CD4-positive, alpha-beta memory T cell (primary cell): ENCODE measurements at regions not wholly inside any gene's neighbourhood (a gene's known extent, or its start where the extent isn't known, plus 50 kb on each side); places are given as distances from the start of the nearest gene placed in this dataset.
A peak's percentile ranks its signal among the peaks of the same experiment; 100 is the strongest.

Experiments used
- CTCF ChIA-PET: fragments of 350-600 bp; sonication (Branson Sonifier 250); formaldehyde crosslinking; loops from one replicate; lab custom pipeline; 2021; ENCODE audit warnings: inconsistent platforms; ENCODE audit not compliant: partially characterized antibody; lab: Charles Lee
- POLR2A ChIA-PET: fragments of 350-600 bp; sonication (Branson Sonifier 250); formaldehyde crosslinking; loops from one replicate; lab custom pipeline; 2021; ENCODE audit not compliant: partially characterized antibody; lab: Charles Lee
- DNase-seq, 5 donors: peaks; one replicate each; pipeline versions ENCODE4 v3.0.0 to v3.0.0-alpha.2; 2020 to 2022; ENCODE audit warnings: mixed read lengths in 1 of 5
- H3K27ac ChIP-seq: one replicate; pipeline ENCODE4 v1.7.0; 2013; ENCODE audit warnings: low read depth, low read length
- H3K27me3 ChIP-seq: 2 replicates; pipeline ENCODE4 v1.7.0; 2013; ENCODE audit warnings: mild to moderate bottlenecking, low read length, moderate library complexity; ENCODE audit not compliant: insufficient read depth
- H3K36me3 ChIP-seq: 2 replicates; pipeline ENCODE4 v1.7.0; 2013; ENCODE audit warnings: mild to moderate bottlenecking, low read length, moderate library complexity; ENCODE audit not compliant: insufficient read depth
- H3K4me1 ChIP-seq: 2 replicates; pipeline ENCODE4 v1.7.0; 2013; ENCODE audit warnings: mild to moderate bottlenecking, low read length, moderate library complexity; ENCODE audit not compliant: insufficient read depth
- H3K4me3 ChIP-seq, 2 donors: one replicate each; pipeline ENCODE4 v1.7.0; 2013; ENCODE audit warnings: low read length in 2 of 2, mild to moderate bottlenecking in 1 of 2
- H3K9me3 ChIP-seq, 2 donors: one replicate each; pipeline ENCODE4 v1.7.0; 2013; ENCODE audit warnings: low read length in 2 of 2, control low read depth in 1 of 2; ENCODE audit not compliant: control insufficient read depth in 1 of 2
- H3K27ac Mint-ChIP-seq, 7 donors: one replicate each; pipeline ENCODE4 v1.8.0; 2020 to 2021; ENCODE audit warnings: mixed read lengths in 7 of 7, mild to moderate bottlenecking in 6 of 7, inconsistent platforms in 3 of 7, moderate library complexity in 3 of 7
- H3K27me3 Mint-ChIP-seq, 2 donors: one replicate each; pipeline ENCODE4 v1.8.0; 2020 to 2021; ENCODE audit warnings: mixed read lengths in 2 of 2
- H3K36me3 Mint-ChIP-seq, 2 donors: one replicate each; pipeline ENCODE4 v1.8.0; 2020 to 2021; ENCODE audit warnings: mixed read lengths in 2 of 2, inconsistent platforms in 1 of 2, mild to moderate bottlenecking in 1 of 2
- H3K4me1 Mint-ChIP-seq, 4 donors: one replicate each; pipeline ENCODE4 v1.8.0; 2020 to 2021; ENCODE audit warnings: mixed read lengths in 4 of 4, mild to moderate bottlenecking in 1 of 4
- H3K4me3 Mint-ChIP-seq, 8 donors: one replicate each; pipeline ENCODE4 v1.8.0; 2020 to 2021; ENCODE audit warnings: mixed read lengths in 8 of 8, mild to moderate bottlenecking in 7 of 8, moderate library complexity in 6 of 8, inconsistent platforms in 3 of 8
- H3K9me3 Mint-ChIP-seq, 8 donors: one replicate each; pipeline ENCODE4 v1.8.0; 2020 to 2021; ENCODE audit warnings: mixed read lengths in 8 of 8, mild to moderate bottlenecking in 5 of 8, inconsistent platforms in 3 of 8, moderate library complexity in 1 of 8
- intact Hi-C: fragments of 100-400 bp; cut with micrococcal nuclease; formaldehyde crosslinking; loops from one replicate; pipeline ENCODE4 v1.15.1; 2023

- peaks cover 0 to 4% of the 10 kb centered on the region in 2 donors for H3K36me3 Mint-ChIP-seq
- no peak overlapping the region for H3K4me3 Mint-ChIP-seq
- H3K4me1 Mint-ChIP-seq, result no peaks in the 10 kb centered on the region
- H3K27me3 Mint-ChIP-seq, result peaks cover 14 to 16% of the 10 kb centered on the region in 2 donors
- peaks cover 0 to 4% (median 0%) of the 10 kb centered on the region in 8 donors for H3K9me3 Mint-ChIP-seq
- Histone ChIP-seq H3K36me3 (no peaks in the 10 kb centered on the region), H3K4me3 (no peak overlapping the region), H3K27me3 (no peaks in the 10 kb centered on the region), H3K27ac (no peak overlapping the region), H3K4me1 (no peaks in the 10 kb centered on the region), H3K9me3 (no peaks in the 10 kb centered on the region)
- intact Hi-C loops, result no loop called here
- CTCF ChIA-PET, result interaction anchor here (1.6 to 4.1 kb wide), 2 partner anchors 8 to 10 kb away, joined by 4 to 18 read pairs; no protein-coding TSS in a partner anchor
- no peak overlapping the region for H3K27ac Mint-ChIP-seq
- DNase-seq, result no peak
- POLR2A ChIA-PET, result no interaction called here
These were observed 304.6 kb upstream of the FAM78B start for GRCh38 chr1:166471359-166471758.

- Histone ChIP-seq H3K27ac (no peak overlapping the region), H3K9me3 (no peaks in the 10 kb centered on the region), H3K27me3 (no peaks in the 10 kb centered on the region), H3K36me3 (no peaks in the 10 kb centered on the region), H3K4me3 (no peak overlapping the region), H3K4me1 (no peaks in the 10 kb centered on the region)
- Mint-ChIP-seq H3K4me3 (no peak overlapping the region), H3K27me3 (no peaks in the 10 kb centered on the region), H3K36me3 (no peaks in the 10 kb centered on the region), H3K27ac (no peak overlapping the region), H3K4me1 (peaks cover 0 to 2% (median 0%) of the 10 kb centered on the region in 4 donors), H3K9me3 (no peaks in the 10 kb centered on the region)
- intact Hi-C loops, result loop anchor here (1.0 to 2.0 kb wide), 4 partner anchors 551 to 1086 kb away; no protein-coding TSS in a partner anchor
- peak; percentile 26 to 39 (median 38) for DNase-seq
- POLR2A ChIA-PET, result interaction anchor here (1.2 kb wide), 1 partner anchor 10 kb away, joined by 6 read pairs; no protein-coding TSS in a partner anchor
- CTCF ChIA-PET, result interaction anchor here (0.7 to 5.5 kb wide), 18 partner anchors 10 to 1112 kb away, joined by 3 to 81 read pairs (median 4); no protein-coding TSS in a partner anchor
These were observed 312.3 kb upstream of the FAM78B start for GRCh38 chr1:166479052-166479631.

GRCh38 chr1:166484471-166484870, 317.7 kb upstream of the FAM78B start:
- intact Hi-C loops, result loop anchor here (10.0 kb wide), 1 partner anchor 400 kb away; no protein-coding TSS in a partner anchor
- no peaks in the 10 kb centered on the region for H3K27me3 ChIP-seq
- POLR2A ChIA-PET, result no interaction called here

GRCh38 chr1:166484871-166485270, 318.1 kb upstream of the FAM78B start:
- intact Hi-C loops, result loop anchor here (10.0 kb wide), 1 partner anchor 400 kb away; no protein-coding TSS in a partner anchor
- no peak overlapping the region for H3K27ac Mint-ChIP-seq
- POLR2A ChIA-PET, result no interaction called here

More at GRCh38 chr1:166484471-166484870, 317.7 kb upstream of the FAM78B start:
- no peak overlapping the region for H3K27ac ChIP-seq
- Mint-ChIP-seq H3K27ac (no peak overlapping the region), H3K9me3 (no peaks in the 10 kb centered on the region), H3K4me3 (no peak overlapping the region), H3K36me3 (no peaks in the 10 kb centered on the region), H3K27me3 (no peaks in the 10 kb centered on the region), H3K4me1 (peaks cover 0 to 18% (median 7%) of the 10 kb centered on the region in 4 donors)
- no peaks in the 10 kb centered on the region for H3K9me3 ChIP-seq
- H3K36me3 ChIP-seq, result no peaks in the 10 kb centered on the region
- DNase-seq, result no peak
- peaks cover 13% of the 10 kb centered on the region for H3K4me1 ChIP-seq
- no peak overlapping the region for H3K4me3 ChIP-seq
- CTCF ChIA-PET, result no interaction called here

GRCh38 chr1:166485620-166486019, 318.8 kb upstream of the FAM78B start:
- no peak overlapping the region for H3K27ac Mint-ChIP-seq
- no peak overlapping the region for H3K4me3 Mint-ChIP-seq
- intact Hi-C loops, result loop anchor here (10.0 kb wide), 1 partner anchor 401 kb away; no protein-coding TSS in a partner anchor
- Histone ChIP-seq H3K4me1 (peaks cover 20% of the 10 kb centered on the region), H3K36me3 (no peaks in the 10 kb centered on the region), H3K9me3 (no peaks in the 10 kb centered on the region), H3K27me3 (no peaks in the 10 kb centered on the region), H3K4me3 (no peak overlapping the region), H3K27ac (no peak overlapping the region)
- peaks cover 0 to 18% (median 7%) of the 10 kb centered on the region in 4 donors for H3K4me1 Mint-ChIP-seq
- no peak for DNase-seq
- POLR2A ChIA-PET, result no interaction called here
- no peaks in the 10 kb centered on the region for H3K36me3 Mint-ChIP-seq
- no peaks in the 10 kb centered on the region for H3K9me3 Mint-ChIP-seq
- H3K27me3 Mint-ChIP-seq, result no peaks in the 10 kb centered on the region
- CTCF ChIA-PET, result no interaction called here

More at GRCh38 chr1:166484871-166485270, 318.1 kb upstream of the FAM78B start:
- Histone ChIP-seq H3K36me3 (no peaks in the 10 kb centered on the region), H3K9me3 (no peaks in the 10 kb centered on the region), H3K27me3 (no peaks in the 10 kb centered on the region), H3K4me3 (no peak overlapping the region), H3K4me1 (peaks cover 16% of the 10 kb centered on the region), H3K27ac (no peak overlapping the region)
- Mint-ChIP-seq H3K4me3 (no peak overlapping the region), H3K4me1 (peaks cover 0 to 18% (median 7%) of the 10 kb centered on the region in 4 donors), H3K27me3 (no peaks in the 10 kb centered on the region), H3K9me3 (no peaks in the 10 kb centered on the region), H3K36me3 (no peaks in the 10 kb centered on the region)
- CTCF ChIA-PET, result no interaction called here
- DNase-seq, result no peak

- DNase-seq, result no peak
- no peak overlapping the region for H3K4me3 ChIP-seq
- Mint-ChIP-seq H3K4me3 (peak overlapping the region in 1 of 8 donors; percentile 22), H3K27ac (peak overlapping the region in 2 of 7 donors; percentile 38 to 73), H3K36me3 (no peaks in the 10 kb centered on the region), H3K4me1 (peaks cover 0 to 18% (median 7%) of the 10 kb centered on the region in 4 donors), H3K9me3 (peaks cover 0 to 3% (median 0%) of the 10 kb centered on the region in 8 donors), H3K27me3 (peaks cover 0 to 2% of the 10 kb centered on the region in 2 donors)
- peaks cover 23% of the 10 kb centered on the region for H3K4me1 ChIP-seq
- no peaks in the 10 kb centered on the region for H3K36me3 ChIP-seq
- H3K9me3 ChIP-seq, result no peaks in the 10 kb centered on the region
- POLR2A ChIA-PET, result interaction anchor here (2.2 kb wide), 1 partner anchor 9 kb away, joined by 6 read pairs; no protein-coding TSS in a partner anchor
- no peaks in the 10 kb centered on the region for H3K27me3 ChIP-seq
- no peak overlapping the region for H3K27ac ChIP-seq
- CTCF ChIA-PET, result interaction anchor here (1.5 to 6.2 kb wide), 3 partner anchors 9 to 560 kb away, joined by 3 to 81 read pairs (median 6); no protein-coding TSS in a partner anchor
- intact Hi-C loops, result loop anchor here (10.0 kb wide), 1 partner anchor 404 kb away; no protein-coding TSS in a partner anchor
These were observed 321.5 kb upstream of the FAM78B start for GRCh38 chr1:166488327-166488726.

- Mint-ChIP-seq H3K27me3 (peaks cover 0 to 5% of the 10 kb centered on the region in 2 donors), H3K27ac (no peak overlapping the region), H3K9me3 (peaks cover 0 to 3% (median 0%) of the 10 kb centered on the region in 8 donors), H3K36me3 (no peaks in the 10 kb centered on the region), H3K4me1 (peaks cover 0 to 18% (median 7%) of the 10 kb centered on the region in 4 donors), H3K4me3 (no peak overlapping the region)
- ChIA-PET POLR2A (interaction anchor here (1.3 to 2.2 kb wide), 5 partner anchors 9 to 891 kb away, joined by 3 to 8 read pairs (median 5); no protein-coding TSS in a partner anchor), CTCF (interaction anchor here (1.5 to 6.2 kb wide), 4 partner anchors 10 to 1593 kb away, joined by 3 to 81 read pairs (median 4); no protein-coding TSS in a partner anchor)
- intact Hi-C loops, result loop anchor here (10.0 kb wide), 1 partner anchor 405 kb away; no protein-coding TSS in a partner anchor
- peak overlapping the region; percentile 20 to 68 for H3K4me3 ChIP-seq
- peak overlapping the region; percentile 80 for H3K27ac ChIP-seq
- H3K4me1 ChIP-seq, result peaks cover 23% of the 10 kb centered on the region
- H3K36me3 ChIP-seq, result no peaks in the 10 kb centered on the region
- no peaks in the 10 kb centered on the region for H3K27me3 ChIP-seq
- no peaks in the 10 kb centered on the region for H3K9me3 ChIP-seq
- DNase-seq, result no peak
These were observed 322.5 kb upstream of the FAM78B start for GRCh38 chr1:166489356-166489669.
